NCI-H524 (cell line): ENCODE measurements at regions not wholly inside any gene's neighbourhood (a gene's known extent, or its start where the extent isn't known, plus 50 kb on each side); places are given as distances from the start of the nearest gene placed in this dataset.
"Not testable (repeated sequence)": the region's sequence is repeated elsewhere in the genome, so short reads cannot be mapped to it uniquely, and the experiment has no call there.

Experiments used
- DNase-seq, 2 experiments: peaks; one replicate each; lab custom pipeline; 2025; lab: John Stamatoyannopoulos, UW

- DNase-seq: no peak
These were observed 181.5 kb downstream of the CWF19L2 start for GRCh38 chr11:107276077-107276476.

GRCh38 chr11:107275632-107276031 is 182.0 kb downstream of the CWF19L2 start:
- DNase-seq: no peak

GRCh38 chr11:107274138-107274537 is 183.5 kb downstream of the CWF19L2 start:
- no peak for DNase-seq

- no peak for DNase-seq
These were observed 185.1 kb downstream of the CWF19L2 start for GRCh38 chr11:107272561-107272960.

GRCh38 chr11:107271425-107271824 is 186.2 kb downstream of the CWF19L2 start:
- no peak for DNase-seq

- no peak for DNase-seq
These were observed 188.6 kb downstream of the CWF19L2 start for GRCh38 chr11:107268977-107269376.

- DNase-seq: no peak
These were observed 191.2 kb downstream of the CWF19L2 start for GRCh38 chr11:107266455-107266854.

- no peak for DNase-seq
These were observed 192.0 kb downstream of the CWF19L2 start for GRCh38 chr11:107265591-107266121.

GRCh38 chr11:107263844-107264563 is 193.6 kb downstream of the CWF19L2 start:
- no peak for DNase-seq

GRCh38 chr11:107259811-107260221 is 197.8 kb downstream of the CWF19L2 start:
- no peak for DNase-seq

GRCh38 chr11:107257710-107258109 is 199.9 kb downstream of the CWF19L2 start:
- DNase-seq: no peak

- DNase-seq: not testable (repeated sequence)
These were observed 204.0 kb downstream of the CWF19L2 start for GRCh38 chr11:107253661-107254060.

- DNase-seq: no peak
These were observed 205.0 kb downstream of the CWF19L2 start for GRCh38 chr11:107252429-107253161.

- no peak for DNase-seq
These were observed 206.3 kb downstream of the CWF19L2 start for GRCh38 chr11:107251298-107251697.

- no peak for DNase-seq
These were observed 207.6 kb downstream of the CWF19L2 start for GRCh38 chr11:107250017-107250416.

- no peak for DNase-seq
These were observed 208.6 kb downstream of the CWF19L2 start for GRCh38 chr11:107249054-107249453.

GRCh38 chr11:107247167-107247861 is 210.3 kb downstream of the CWF19L2 start:
- DNase-seq: no peak

- no peak for DNase-seq
These were observed 213.7 kb downstream of the CWF19L2 start for GRCh38 chr11:107243929-107244328.

GRCh38 chr11:107232451-107232850 is 214.2 kb upstream of the GUCY1A2 start:
- DNase-seq: no peak

GRCh38 chr11:107224836-107225235 is 206.6 kb upstream of the GUCY1A2 start:
- DNase-seq: no peak

GRCh38 chr11:107222916-107223460 is 204.7 kb upstream of the GUCY1A2 start:
- no peak for DNase-seq

- no peak for DNase-seq
These were observed 204.2 kb upstream of the GUCY1A2 start for GRCh38 chr11:107222431-107222830.
